ENCODE measurements at regions not wholly inside any gene's neighbourhood (a gene's known extent, or its start where the extent isn't known, plus 50 kb on each side); places are given as distances from the start of the nearest gene placed in this dataset.

GRCh38 chr21:28851645-28852044 lies 141.0 kb downstream of the LTN1 start:
- no peak for TF ChIP-seq CTCF (optimal IDR thresholded peaks at IDR 0.05 in 1 of 3, IDR thresholded peaks at IDR 0.05 in 1 of 3, conservative IDR thresholded peaks at IDR 0.05 in 1 of 3; ENCODE audit: extremely low read depth in 1 of 3, insufficient read depth in 2 of 3, low read length in 3 of 3)
- no peak for TF ChIP-seq EZH2 (IDR thresholded peaks at IDR 0.05; ENCODE audit: low read length)
